ENCODE measurements at regions not wholly inside any gene's neighbourhood (a gene's known extent, or its start where the extent isn't known, plus 50 kb on each side); places are given as distances from the start of the nearest gene placed in this dataset.
"Not testable (repeated sequence)": the region's sequence is repeated elsewhere in the genome, so short reads cannot be mapped to it uniquely, and the experiment has no call there.

- intact Hi-C loops (cut with DNase I), result no loop called here
- DNase-seq, result no peak
- Histone ChIP-seq H3K4me1 (replicated peaks in 1 of 2) (no peaks in the 10 kb centered on the region), H3K27me3 (no peaks in the 10 kb centered on the region), H3K36me3 (replicated peaks in 1 of 2) (no peaks in the 10 kb centered on the region), H3K9me3 (replicated peaks in 1 of 3) (no peaks in the 10 kb centered on the region), H3K27ac (no peak overlapping the region), H3K4me3 (no peak overlapping the region)
- WGBS, 4 donors, result 34 to 65% (median 45%) methylated on average over 2 of the region's 2 CpGs
- TF ChIP-seq CTCF (IDR thresholded peaks at IDR 0.05) (no peak), POLR2A (IDR thresholded peaks at IDR 0.05) (no peak)
These were observed 716.6 kb downstream of the KLHL13 start for GRCh38 chrX:117400005-117400404.

GRCh38 chrX:117397844-117398243, 718.8 kb downstream of the KLHL13 start:
- Histone ChIP-seq H3K9me3 (replicated peaks in 1 of 3) (no peaks in the 10 kb centered on the region), H3K27ac (no peak overlapping the region), H3K27me3 (no peaks in the 10 kb centered on the region), H3K36me3 (replicated peaks in 1 of 2) (no peaks in the 10 kb centered on the region), H3K4me1 (replicated peaks in 1 of 2) (no peaks in the 10 kb centered on the region), H3K4me3 (no peak overlapping the region)
- TF ChIP-seq CTCF (IDR thresholded peaks at IDR 0.05) (no peak), POLR2A (IDR thresholded peaks at IDR 0.05) (no peak)
- DNase-seq, result no peak
- WGBS, 4 donors, result 47 to 60% (median 54%) methylated on average over 2 of the region's 2 CpGs
- intact Hi-C loops (cut with DNase I), result no loop called here

GRCh38 chrX:117394506-117395070, 722.0 kb downstream of the KLHL13 start:
- H3K36me3 ChIP-seq (replicated peaks in 1 of 2), result not testable (repeated sequence)
- WGBS, 4 donors, result 90 to 100% (median 92%) methylated on average over 2 to 33 of the region's 33 CpGs

GRCh38 chrX:117392360-117392759, 724.2 kb downstream of the KLHL13 start:
- H3K27me3 ChIP-seq; H3K9me3 ChIP-seq (replicated peaks in 1 of 3); H3K36me3 ChIP-seq (replicated peaks in 1 of 2); DNase-seq; intact Hi-C loops (cut with DNase I); H3K4me1 ChIP-seq (replicated peaks in 1 of 2); H3K27ac ChIP-seq; H3K4me3 ChIP-seq: not testable (repeated sequence)
- WGBS, 4 donors, result 60 to 82% (median 68%) methylated on average over 2 to 5 of the region's 5 CpGs

More at GRCh38 chrX:117394506-117395070, 722.0 kb downstream of the KLHL13 start:
- H3K27ac ChIP-seq; H3K9me3 ChIP-seq (replicated peaks in 1 of 3); H3K4me3 ChIP-seq; H3K4me1 ChIP-seq (replicated peaks in 1 of 2); DNase-seq; intact Hi-C loops (cut with DNase I); H3K27me3 ChIP-seq: not testable (repeated sequence)

- intact Hi-C loops (cut with DNase I), result no loop called here
- no peak overlapping the region for H3K27ac ChIP-seq
- DNase-seq, result no peak
- no peaks in the 10 kb centered on the region for H3K9me3 ChIP-seq (replicated peaks in 1 of 3)
- no peak overlapping the region for H3K4me3 ChIP-seq
- TF ChIP-seq POLR2A (IDR thresholded peaks at IDR 0.05) (no peak), CTCF (IDR thresholded peaks at IDR 0.05) (no peak)
- H3K36me3 ChIP-seq (replicated peaks in 1 of 2), result no peaks in the 10 kb centered on the region
- H3K4me1 ChIP-seq (replicated peaks in 1 of 2), result no peaks in the 10 kb centered on the region
- no peaks in the 10 kb centered on the region for H3K27me3 ChIP-seq
These were observed 740.1 kb downstream of the KLHL13 start for GRCh38 chrX:117376460-117376859.

Data from adrenal gland (tissue), 9 donors.